ENCODE measurements at regions not wholly inside any gene's neighbourhood (a gene's known extent, or its start where the extent isn't known, plus 50 kb on each side); places are given as distances from the start of the nearest gene placed in this dataset.

DNA sequence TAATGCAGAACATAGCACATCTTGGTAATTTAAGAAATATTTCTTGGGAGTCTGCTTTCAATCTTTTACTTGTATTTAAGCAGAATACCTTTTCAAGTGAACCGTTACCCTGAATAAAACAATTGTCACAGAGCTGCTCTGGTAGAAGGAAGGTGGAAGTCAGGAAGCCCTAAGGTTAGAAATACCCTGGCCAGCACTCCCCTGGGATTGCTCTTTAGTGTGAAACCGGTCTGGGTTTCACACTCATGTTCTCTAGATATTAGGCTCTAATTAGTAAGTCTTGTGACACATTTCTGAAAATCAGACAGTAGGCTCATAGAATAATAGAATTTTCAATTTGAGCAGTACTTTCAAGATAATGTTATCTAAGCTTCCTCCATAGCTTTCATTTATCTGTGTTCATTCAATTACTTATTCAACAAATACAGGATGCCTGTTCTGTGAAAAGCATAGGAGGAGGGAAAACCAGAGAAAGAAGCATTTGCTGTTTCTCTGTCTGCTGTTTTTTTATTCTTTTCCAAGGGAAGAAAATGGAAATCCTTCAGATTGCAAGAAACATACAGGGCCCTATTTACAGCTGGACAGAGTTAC, 825.5 kb downstream of the TLR4 start:
- no peak for DNase-seq

DNA sequence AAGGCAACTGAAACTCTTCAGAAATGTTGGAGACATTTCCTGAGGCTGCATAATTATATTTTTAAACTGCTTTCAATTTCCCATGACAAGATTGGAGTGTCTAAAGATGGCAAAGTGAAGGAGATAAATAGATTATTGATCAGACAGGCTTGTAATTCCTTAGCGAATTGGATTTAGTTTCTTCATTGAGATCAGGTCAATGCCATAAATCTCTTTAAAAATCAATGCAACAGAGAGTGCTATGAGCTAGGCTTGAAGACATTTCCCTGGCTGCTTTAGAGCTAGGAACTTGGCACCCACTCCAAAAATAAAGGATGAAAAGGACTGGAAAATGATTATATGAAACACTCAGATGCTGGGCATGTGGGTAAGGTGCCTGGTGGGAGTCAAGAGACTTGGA, 828.4 kb downstream of the TLR4 start:
- no peak for DNase-seq

DNA sequence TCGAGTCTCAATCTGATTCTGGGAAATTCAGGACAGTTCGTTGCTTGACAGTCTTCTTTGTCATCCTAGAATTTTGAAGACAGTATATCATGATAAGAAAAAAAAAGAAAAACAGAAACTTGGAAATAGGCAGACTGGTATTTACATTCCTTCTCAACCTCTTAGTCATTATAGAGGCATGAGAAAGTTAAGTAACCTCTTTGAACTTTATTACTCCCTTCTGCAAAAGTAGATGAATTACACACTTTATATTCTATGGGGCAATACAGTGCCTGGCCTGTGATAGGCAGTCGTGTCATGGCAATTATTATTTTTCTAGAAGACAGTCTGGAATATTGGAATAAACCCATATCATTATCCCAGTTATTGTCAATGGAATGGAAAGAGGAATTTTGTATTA, 828.9 kb downstream of the TLR4 start:
- no peak for DNase-seq

DNA sequence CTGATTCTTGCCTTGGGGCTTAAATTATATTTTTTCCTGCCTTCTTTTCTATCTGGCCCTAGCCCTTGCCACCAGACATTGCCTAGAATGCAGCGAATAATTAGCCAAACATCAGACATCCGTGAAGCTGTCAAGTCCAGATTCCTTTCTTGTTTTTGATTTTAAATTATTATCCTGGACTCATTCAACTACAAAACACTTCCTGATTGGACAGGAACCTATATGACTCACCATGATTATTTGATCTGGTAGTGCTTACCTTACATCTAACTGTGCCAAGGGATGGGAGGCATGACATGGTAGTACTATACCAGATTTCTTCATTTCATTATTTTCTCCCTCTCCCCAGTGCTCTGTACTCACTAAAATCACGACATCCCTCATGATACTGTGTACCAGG, 829.6 kb downstream of the TLR4 start:
- DNase-seq: no peak

DNA sequence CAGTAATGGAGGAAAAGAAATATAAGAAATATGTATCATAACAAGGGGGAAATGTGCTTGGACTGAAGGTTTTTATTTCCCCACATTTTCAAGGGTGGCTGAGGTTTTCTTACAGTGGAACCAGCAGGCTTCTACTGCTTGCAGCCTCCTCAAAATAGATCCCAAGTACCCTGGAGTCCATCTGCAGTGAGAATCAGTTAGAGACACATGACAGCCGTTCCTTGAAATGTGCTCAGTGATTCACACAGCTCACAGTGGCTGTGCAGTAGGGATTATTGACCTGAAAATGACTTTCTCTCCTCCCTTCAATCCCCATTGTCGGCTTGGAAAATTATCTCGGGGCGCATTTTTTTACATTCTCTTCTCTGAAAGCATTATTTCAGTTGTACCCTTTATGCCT, 832.0 kb downstream of the TLR4 start:
- DNase-seq: no peak

DNA sequence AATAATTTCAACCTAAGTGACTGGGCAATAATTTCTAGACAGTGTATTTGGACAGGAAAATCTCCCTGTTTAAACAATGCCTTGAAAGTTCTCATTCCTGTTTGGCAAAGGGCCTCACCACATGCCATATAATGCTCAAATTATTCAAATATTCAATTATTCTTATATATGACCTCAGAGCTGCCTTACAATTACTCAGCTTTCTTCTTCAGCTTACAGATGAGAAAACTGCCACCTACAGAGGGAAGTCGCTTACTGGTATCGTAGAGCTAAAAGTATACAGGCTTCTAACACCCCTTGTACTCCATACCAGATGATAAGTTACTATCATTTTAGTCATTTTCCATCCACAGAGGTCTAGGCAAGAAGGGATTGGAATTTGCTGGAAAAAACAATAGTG, 830.3 kb downstream of the BRINP1 start:
- no peak for DNase-seq

DNA sequence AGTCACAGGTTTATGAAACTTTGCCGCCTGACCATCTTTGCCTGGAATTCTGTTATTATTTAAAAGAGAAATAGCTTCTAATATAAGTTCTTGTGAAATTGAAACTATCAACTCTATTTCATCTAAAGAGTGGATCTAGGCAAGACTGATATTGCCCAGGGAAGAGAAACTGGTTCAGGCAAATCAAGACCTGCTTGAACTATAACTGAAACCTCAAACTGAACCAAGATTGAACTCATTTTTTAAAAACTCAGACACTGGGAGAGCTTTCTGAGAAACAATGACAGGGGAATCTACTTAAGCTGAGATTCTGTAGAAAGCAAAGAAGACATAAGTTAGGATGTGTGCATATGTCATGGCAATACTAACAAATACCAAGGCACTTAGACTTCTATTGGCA, 815.8 kb downstream of the BRINP1 start:
- DNase-seq: no peak

DNA sequence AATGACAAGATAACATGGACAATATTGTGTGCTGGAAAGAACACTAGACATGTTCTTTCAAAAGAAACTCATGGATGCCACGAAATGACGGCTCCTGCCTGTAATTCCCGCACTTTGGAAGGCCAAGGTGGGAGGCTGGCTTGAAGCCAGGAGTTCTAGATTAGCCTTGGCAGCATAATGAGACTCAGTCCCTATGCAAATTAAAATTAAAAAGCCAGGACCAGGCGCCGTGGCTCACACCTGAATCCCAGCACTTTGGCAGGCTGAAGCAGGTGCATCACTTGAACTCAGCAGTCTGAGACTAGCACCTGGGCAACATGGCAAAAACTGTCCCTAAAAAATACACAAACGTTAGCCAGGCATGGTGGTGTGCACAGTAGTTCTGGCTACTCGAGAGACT, 814.2 kb downstream of the BRINP1 start:
- no peak for DNase-seq

DNA sequence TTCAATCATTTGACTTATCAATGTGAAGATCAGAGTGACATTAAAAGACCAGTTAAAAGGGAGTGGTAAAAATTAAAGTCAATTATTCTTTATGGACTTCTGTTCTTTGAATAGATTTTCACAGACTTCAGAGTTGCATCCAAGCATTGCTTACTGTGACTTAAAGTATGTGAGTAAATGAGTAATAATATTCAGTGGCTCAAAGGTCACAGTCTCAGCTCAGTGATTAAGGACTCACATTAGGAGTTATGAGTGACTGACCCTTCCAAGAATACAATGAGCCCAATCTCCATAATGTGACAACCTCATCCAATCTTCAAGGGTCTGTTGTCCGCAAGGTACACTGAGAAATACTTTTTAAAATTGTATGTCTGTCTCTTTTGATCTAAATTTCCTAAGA, 811.2 kb downstream of the BRINP1 start:
- no peak for DNase-seq

DNA sequence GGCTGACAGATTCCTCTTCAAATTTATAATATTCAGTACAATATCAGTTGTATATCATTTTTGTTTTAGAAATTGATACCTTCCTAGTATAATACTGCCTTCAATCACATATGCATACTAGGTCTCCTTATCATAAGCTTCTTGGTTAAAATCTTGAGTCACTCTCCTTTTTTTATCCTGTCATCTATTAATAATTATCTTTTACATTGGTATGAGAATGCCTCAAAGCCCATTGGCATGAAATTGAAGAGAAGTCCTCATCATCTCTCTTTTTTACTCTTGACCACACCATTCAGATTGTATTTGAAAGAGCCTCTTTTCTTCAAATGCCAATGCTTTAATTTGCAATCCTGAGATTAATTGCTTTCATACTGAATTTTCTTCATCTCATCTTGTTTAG, 810.3 kb downstream of the BRINP1 start:
- no peak for DNase-seq

DNA sequence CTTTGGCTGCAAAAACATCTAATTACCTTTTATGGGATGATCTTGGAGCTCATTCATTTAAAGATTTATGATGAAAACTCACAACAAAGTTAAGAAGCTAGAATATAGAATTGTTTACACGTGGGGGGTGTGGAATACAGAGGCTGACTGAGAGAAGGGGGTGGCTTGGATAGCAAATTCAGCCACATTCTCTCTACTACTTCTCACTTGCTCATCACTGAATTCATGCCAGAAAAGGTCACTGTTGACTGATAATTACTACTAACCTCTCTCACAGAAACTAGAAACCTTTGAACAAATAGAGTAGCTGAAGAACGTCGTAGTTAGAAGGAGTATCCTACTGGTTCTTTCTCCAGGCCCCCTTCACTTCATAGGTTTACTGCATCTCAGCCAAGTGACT, 808.2 kb downstream of the BRINP1 start:
- DNase-seq: no peak

DNA sequence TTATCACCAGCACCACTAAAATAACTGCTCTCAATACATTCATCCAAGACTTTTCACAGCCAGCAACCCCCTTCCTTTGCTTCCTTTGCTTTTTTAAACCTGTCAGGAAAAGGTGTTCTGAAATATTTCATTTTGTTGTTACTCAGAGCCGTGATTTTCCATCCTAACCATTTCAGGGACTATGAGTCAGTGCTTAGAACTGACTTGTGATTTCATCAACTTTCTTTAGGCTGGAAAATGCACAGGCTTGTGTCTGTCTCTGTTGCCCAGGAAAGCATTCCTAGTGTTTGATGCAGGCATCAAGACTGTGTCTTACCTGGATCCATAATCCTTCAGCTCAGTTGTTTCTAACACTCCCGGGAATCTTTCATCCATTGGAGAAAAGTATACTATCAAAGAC, 805.6 kb downstream of the BRINP1 start:
- no peak for DNase-seq

DNA sequence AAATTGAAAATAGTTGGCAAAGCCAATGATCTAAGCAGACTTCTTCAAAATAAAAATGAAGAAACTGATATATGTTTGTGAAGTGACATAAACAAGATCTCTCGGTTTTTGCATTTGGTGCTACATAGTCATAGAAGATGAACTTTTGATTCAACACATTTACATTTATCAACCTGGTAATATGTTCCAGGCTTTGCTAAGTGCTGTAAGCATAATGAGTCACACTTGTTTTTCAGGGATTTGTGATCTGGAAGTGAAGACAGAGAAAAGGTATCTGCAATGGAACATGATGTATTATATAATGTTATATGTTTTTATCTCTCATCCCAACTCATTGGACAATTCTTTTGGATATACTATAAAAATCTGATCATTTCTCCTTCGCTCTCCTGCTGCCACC, 801.4 kb downstream of the BRINP1 start:
- DNase-seq: no peak

DNA sequence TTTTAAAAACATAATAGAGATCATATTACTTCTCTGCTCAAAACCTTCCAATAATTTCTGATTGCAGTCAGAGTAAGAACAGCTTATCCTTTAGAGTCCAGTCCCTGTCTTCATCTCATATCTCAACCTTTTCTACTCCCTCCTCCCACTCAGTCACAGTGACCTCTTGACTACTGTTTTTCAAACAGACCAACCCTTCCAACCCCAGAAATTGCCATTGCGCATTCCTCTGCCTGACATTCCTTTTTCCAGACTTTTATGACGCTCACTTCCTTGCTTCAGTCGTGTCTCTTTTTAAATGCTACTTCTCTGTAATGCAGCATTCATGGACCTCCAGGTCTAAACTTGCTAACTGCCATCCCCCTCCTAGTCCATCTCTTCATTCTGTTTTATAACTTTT, 800.5 kb downstream of the BRINP1 start:
- DNase-seq: no peak

DNA sequence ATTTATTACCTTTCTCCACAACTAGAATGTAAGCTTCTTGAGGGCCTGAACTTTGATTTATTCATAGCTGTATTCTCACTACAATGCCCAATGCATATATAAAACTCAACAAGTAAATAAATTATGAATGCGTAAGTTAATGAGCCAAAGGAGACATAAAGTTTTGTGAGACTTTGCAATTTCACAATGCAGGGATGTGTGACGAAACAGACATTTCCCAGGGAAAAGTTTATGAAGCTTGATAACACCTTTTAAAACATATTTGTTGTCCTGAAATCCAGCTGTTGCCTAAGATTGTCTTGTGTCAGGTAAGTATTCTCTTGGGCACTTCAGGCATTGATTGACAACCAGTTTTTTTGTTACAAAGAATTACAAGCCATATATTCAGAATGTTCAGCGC, 800.1 kb downstream of the BRINP1 start:
- no peak for DNase-seq

DNA sequence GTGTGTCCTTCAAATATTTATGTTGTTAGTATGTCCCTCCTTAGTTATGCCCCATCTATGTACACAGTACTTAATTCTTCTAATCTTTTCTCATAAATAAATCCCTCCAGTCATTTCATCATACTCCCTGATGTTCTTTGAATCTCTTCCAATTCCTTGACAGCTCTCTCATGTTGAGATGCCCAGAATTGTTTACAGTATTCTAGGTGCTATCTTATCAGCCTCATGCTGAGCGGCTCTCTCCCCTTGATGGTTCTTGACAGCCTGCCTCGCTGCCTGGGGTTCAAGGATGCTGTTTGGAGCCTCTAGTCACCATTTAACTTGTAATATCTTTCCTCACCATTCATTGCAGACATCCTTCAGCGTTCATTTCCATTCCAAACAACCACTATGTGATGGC, 799.2 kb downstream of the BRINP1 start:
- DNase-seq: no peak

DNA sequence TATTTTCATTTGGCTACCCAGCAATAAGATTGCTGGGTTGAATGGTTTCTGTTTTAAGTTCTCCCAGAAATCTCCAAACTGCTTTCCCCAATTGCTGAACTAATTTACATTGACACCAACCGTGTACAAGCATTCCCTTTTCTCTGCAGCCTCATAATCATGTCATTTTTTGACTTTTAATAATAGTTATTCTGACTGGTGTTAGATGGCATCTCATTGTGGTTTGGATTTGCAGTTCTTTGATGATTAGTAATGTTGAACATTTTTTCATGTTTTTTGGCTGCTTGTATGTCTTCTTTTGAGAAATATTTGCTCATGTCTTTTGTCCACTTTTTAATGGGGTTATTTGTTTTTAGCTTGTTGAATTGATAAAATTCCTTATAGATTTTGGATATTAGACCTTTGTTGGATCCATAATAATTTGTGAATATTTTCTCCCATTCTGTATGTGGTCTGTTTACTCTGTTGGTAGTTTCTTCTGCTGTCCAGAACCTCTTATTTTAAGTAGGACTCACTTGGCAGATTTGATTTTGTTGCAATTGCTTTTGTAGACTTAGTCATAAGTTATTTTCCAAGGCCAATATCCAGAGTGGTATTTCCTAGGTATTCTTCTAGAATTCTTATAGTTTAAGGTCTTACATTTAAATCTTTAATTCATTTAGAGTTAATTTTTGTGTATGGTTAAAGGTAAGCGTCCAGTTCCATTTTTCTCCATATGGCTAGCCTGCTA, 793.7 kb downstream of the BRINP1 start:
- no peak for DNase-seq

DNA sequence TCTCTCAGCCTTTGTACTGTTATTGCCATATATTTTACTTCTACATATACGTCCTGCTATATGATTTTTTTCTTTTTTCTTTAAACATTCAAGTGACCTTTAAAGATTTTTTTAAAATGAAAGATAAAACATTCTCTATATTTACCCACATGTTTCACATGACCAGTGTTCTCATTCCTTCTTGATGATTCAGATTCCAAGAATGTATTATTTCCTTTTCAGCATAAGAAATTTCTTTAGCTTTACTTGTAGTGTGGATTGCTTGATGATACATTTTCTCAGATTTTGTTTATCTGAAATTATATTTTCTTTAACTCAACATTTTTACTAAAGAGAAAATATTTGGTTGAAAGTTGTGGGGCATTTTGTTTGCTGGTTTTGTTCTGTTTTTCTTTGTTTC, 792.1 kb downstream of the BRINP1 start:
- DNase-seq: no peak

DNA sequence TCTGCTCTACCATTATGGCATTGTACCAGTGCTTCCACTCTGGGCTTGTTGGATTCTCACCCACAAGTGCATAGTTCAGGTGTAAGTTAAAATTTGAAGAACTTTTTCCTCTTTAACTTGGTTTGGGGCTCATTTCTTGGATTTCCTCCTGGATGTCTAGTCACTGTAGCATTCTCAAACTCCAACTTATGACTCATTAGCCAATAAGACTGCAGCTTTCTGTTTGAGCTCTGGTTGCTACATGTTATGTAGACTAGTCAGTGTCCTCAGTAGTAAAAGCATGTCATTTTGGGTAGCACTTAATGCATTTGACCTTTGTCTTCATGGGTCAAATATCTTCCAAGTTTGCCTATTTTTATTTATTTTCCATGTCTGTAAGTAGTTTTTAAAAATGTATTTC, 790.8 kb downstream of the BRINP1 start:
- no peak for DNase-seq

DNA sequence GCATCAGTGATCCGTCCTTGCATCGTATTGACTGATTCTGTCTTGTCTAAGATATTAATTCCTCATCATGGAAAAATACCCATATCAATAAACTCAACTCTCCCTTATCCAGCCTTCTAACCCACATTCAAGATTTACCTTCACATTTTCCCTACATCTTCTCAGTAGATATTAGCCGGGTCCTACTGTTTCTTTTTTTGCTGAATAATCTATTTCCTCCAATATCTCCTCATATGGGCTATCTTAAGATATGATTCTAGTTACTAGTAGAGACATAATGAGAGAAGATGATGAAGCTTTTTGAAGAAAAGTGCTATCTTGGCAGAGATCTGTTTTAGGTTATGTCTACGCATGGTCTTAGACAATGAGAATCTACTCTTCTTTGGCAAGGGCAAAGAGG, 785.8 kb downstream of the BRINP1 start:
- DNase-seq: no peak

DNA sequence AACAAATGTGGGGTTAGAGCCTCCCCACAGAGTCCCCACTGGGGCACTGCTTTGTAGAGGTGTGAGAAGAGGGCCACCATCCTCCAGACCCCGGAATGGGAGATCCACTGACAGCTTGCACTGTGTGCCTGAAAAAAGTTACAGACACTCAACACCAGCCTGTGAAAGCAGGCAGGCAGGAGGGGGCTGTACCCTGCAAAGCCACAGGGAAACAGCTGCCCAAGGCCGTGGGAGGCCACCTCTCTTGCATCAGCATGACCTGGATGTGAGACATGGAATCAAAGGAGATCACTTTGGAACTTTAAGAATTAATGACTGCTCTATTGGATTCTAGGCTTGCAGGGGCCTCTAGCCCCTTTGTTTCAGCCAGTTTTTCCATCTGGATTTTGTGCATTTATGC, 782.3 kb downstream of the BRINP1 start:
- no peak for DNase-seq

DNA sequence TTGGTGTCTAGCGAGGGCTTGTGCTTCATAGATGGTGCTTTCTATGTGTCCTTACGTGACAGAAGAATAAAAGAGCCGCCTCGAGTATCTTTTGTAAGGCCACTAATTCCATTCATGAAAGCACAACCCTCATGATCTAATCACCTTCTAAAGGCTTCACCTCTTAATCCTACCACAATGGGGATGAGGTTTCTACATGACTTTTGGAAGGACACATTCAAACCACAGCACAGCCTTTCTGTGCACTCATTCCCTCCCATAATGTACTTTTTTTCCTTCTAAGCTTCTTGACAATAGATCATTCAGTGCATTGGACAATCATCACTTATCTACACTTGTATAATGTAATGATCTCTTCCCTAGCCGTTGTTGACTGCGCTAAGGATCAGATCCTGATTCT, 774.8 kb downstream of the BRINP1 start:
- no peak for DNase-seq

DNA sequence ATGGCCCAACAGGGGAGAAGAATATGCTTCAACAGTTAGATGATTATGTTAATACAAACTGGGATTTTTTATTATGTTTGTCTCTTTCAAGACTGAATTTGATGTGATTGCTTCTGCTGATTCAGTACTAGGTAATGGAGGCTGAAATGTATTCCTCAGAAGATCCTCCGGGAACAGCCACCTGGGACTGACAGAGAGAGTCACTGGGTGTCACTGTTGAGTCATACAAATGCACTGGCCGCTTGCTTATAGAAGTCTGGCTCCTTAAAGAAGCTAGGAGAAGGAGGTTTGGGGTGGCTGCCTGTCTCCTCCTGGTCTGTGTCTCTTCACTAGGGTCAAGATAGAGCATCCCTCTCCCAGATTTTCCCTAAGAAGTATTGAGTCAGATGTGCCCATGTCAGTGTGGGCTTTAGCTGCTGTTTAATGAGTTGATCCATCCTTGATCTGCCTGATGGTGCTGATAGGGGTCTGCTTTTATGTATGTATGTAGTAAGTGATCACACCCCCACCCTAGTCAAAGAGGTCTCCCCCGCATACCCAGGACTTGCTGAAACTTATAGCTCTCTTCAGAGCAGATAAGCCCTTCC, 773.4 kb downstream of the BRINP1 start:
- no peak for DNase-seq

DNA sequence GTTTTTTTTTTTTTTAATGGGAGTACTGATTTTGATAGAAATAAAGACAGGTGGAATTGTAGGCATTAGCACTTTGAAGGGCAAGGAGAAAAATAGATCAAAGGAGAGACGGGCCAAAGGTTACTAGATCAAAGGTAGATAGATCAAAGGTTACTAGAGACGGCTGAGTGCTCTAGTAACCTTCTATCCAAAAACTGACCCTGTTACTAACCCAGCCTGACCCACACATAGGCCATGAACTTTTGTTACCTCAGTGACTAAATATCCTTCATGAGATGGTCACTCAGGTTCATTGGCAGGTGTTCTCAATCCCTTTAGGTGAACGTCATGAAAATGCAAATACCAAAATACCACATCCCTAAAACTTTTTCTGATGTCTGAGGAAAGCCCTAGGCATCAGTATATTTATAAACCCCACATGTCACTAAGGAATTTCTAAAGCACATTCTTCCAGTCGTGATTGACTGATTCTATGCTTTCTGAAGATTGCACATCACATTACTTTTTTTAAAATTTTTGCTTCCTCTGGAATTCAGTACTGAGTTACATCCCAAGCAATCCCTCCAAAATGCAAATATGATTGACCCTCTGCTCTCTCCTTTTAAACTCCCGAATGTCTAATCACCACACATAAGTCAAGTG, 772.7 kb downstream of the BRINP1 start:
- DNase-seq: no peak
